ENCODE measurements at regions not wholly inside any gene's neighbourhood (a gene's known extent, or its start where the extent isn't known, plus 50 kb on each side); places are given as distances from the start of the nearest gene placed in this dataset.

- H3K4me1 ChIP-seq (ENCODE audit: control insufficient read depth, insufficient read depth, low read length) = no peaks in the 10 kb centered on the region
- H3K9me3 ChIP-seq (ENCODE audit: control insufficient read depth, insufficient read depth, low read depth, low read length) = no peaks in the 10 kb centered on the region
- no peaks in the 10 kb centered on the region for H3K36me3 ChIP-seq (ENCODE audit: control insufficient read depth in 2 of 2, insufficient read depth in 1 of 2, low read length in 2 of 2)
- no peak overlapping the region for H3K4me3 ChIP-seq (ENCODE audit: low read depth, low read length)
- TF ChIP-seq ZNF132 (tag by site-specific recombination; IDR thresholded peaks at IDR 0.05; ENCODE audit: borderline replicate concordance) (no peak), PRDM2 (tag by site-specific recombination; IDR thresholded peaks at IDR 0.05; ENCODE audit: borderline replicate concordance) (no peak), REST (tag by site-specific recombination; IDR thresholded peaks at IDR 0.05) (no peak), HOXA7 (CRISPR knock-in tag; IDR thresholded peaks at IDR 0.05; ENCODE audit: borderline replicate concordance) (no peak), ZNF701 (tag by site-specific recombination; IDR thresholded peaks at IDR 0.05) (no peak), HOXD13 (CRISPR knock-in tag; IDR thresholded peaks at IDR 0.05; ENCODE audit: borderline replicate concordance) (no peak), ZNF561 (tag by site-specific recombination; IDR thresholded peaks at IDR 0.05; ENCODE audit: borderline replicate concordance) (no peak), ZBTB11 (tag by site-specific recombination; conservative IDR thresholded peaks at IDR 0.05; ENCODE audit: low read depth) (no peak), SALL2 (tag by site-specific recombination; IDR thresholded peaks at IDR 0.05; ENCODE audit: borderline replicate concordance) (no peak)
- H3K27ac ChIP-seq (ENCODE audit: extremely low read depth, low read depth, low read length) = no peak overlapping the region
- ChIA-PET POLR2A (no interaction called here), CTCF (no interaction called here)
Observed at GRCh38 chr18:28334516-28334915, 157.6 kb upstream of the CDH2 start.

GRCh38 chr18:28332071-28332470, 155.1 kb upstream of the CDH2 start:
- ChIA-PET POLR2A (no interaction called here), CTCF (no interaction called here)
- no peak overlapping the region for H3K27ac ChIP-seq (ENCODE audit: extremely low read depth, low read depth, low read length)
- H3K4me3 ChIP-seq (ENCODE audit: low read depth, low read length) = no peak overlapping the region
- no peaks in the 10 kb centered on the region for H3K9me3 ChIP-seq (ENCODE audit: control insufficient read depth, insufficient read depth, low read depth, low read length)
- TF ChIP-seq ZNF548 (tag by site-specific recombination; IDR thresholded peaks at IDR 0.05) = no peak
- TF ChIP-seq SCRT2 (tag by site-specific recombination; IDR thresholded peaks at IDR 0.05) = no peak
- TF ChIP-seq ZNF302 (tag by site-specific recombination; IDR thresholded peaks at IDR 0.05; ENCODE audit: low read depth) = no peak
- TF ChIP-seq BCL11B (tag by site-specific recombination; IDR thresholded peaks at IDR 0.05; ENCODE audit: low read depth) = no peak
- no peak for TF ChIP-seq ZNF645 (tag by site-specific recombination; IDR thresholded peaks at IDR 0.05)
- TF ChIP-seq RBAK (tag by site-specific recombination; IDR thresholded peaks at IDR 0.05) = no peak
- H3K36me3 ChIP-seq (ENCODE audit: control insufficient read depth in 2 of 2, insufficient read depth in 1 of 2, low read length in 2 of 2) = no peaks in the 10 kb centered on the region
- H3K4me1 ChIP-seq (ENCODE audit: control insufficient read depth, insufficient read depth, low read length) = no peaks in the 10 kb centered on the region
